ENCODE measurements at regions not wholly inside any gene's neighbourhood (a gene's known extent, or its start where the extent isn't known, plus 50 kb on each side); places are given as distances from the start of the nearest gene placed in this dataset.
A peak's percentile ranks its signal among the peaks of the same experiment; 100 is the strongest.

DNA sequence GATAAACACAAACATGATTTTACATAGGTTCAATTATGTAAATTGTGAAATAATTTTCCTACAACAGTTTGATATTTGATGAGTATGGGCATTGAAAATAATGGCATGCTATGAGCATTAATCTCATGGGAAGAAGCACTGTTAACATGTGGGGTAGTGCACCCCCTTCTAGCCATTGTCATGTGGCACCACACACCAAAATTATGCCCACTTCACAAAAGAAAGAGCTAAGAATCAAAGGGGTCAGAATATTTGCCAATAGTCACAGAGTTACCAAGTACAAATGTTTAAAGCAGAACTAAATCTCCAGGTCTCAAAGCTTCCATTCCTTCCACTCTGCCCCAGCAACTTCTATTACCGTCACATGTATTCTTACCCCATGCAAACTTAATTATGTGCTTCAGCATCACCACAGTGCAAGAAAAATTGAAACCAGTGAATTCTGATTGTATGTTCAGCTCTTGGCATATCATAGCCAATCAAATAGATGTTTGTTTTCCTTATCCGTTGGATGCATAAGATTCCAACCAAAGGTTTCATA lies 1273.8 kb downstream of the FAM181B start:
- TF ChIP-seq, protein P1, sequence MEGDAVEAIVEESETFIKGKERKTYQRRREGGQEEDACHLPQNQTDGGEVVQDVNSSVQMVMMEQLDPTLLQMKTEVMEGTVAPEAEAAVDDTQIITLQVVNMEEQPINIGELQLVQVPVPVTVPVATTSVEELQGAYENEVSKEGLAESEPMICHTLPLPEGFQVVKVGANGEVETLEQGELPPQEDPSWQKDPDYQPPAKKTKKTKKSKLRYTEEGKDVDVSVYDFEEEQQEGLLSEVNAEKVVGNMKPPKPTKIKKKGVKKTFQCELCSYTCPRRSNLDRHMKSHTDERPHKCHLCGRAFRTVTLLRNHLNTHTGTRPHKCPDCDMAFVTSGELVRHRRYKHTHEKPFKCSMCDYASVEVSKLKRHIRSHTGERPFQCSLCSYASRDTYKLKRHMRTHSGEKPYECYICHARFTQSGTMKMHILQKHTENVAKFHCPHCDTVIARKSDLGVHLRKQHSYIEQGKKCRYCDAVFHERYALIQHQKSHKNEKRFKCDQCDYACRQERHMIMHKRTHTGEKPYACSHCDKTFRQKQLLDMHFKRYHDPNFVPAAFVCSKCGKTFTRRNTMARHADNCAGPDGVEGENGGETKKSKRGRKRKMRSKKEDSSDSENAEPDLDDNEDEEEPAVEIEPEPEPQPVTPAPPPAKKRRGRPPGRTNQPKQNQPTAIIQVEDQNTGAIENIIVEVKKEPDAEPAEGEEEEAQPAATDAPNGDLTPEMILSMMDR (IDR thresholded peaks at IDR 0.05): no peak
- Mint-ChIP-seq H3K4me3 (no peak overlapping the region), H3K27me3 (ENCODE audit: low read depth, poor library complexity) (peaks cover 11% of the 10 kb centered on the region), H3K27ac (no peak overlapping the region), H3K9me3 (no peaks in the 10 kb centered on the region), H3K4me1 (no peaks in the 10 kb centered on the region), H3K36me3 (ENCODE audit: low read depth) (no peaks in the 10 kb centered on the region)
- DNase-seq: no peak

DNA sequence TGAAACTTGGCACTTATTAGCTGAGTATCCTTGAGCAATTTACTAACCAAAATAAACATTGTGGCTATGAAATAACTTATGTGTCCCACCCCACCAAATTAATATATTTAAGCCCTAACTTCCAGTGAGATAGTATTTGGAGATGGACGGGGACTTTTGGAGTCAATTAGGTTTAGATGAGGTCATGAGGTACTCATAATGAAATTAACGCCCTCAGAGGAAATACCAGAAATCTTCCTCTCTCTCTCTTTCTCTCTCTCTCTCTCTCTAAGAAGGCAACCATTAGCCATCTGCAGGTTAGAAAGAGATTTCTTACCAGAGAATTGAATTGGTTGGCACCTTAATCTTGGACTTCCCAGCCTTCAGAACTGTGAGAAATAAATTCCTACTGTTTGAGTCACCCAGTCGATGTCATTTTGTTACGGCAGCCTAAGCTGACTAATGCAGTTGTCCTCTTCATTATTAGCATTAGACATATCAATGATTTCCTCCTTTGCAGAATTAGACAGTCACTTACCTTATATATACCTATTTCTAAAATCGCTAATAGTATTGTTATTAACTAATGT lies 1284.0 kb downstream of the FAM181B start:
- Mint-ChIP-seq H3K27ac (no peak overlapping the region), H3K36me3 (ENCODE audit: low read depth) (no peaks in the 10 kb centered on the region), H3K9me3 (no peaks in the 10 kb centered on the region), H3K27me3 (ENCODE audit: low read depth, poor library complexity) (peaks cover 6% of the 10 kb centered on the region), H3K4me1 (no peaks in the 10 kb centered on the region), H3K4me3 (no peak overlapping the region)
- DNase-seq: no peak
- TF ChIP-seq, protein P1 (IDR thresholded peaks at IDR 0.05): no peak

DNA sequence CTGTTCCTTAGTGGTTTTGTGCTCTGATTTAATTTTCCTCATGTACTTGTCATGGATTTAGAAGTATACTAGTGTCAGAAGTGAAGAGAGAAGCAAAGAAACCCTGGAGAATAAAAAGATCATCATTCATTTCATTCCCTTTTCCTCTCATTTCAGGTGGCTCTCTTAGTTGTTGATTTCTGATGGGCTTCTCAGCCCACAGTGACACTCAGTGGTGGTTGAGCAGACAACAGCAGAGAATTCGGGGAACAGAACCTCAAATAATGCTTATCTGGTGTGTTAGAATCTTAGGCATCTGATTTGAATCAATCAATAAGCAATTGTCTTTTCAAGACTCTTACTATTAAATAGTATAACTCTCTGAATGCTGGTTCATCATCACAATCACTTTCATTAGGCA lies 1289.4 kb downstream of the FAM181B start:
- Mint-ChIP-seq H3K4me3 (no peak overlapping the region), H3K4me1 (no peaks in the 10 kb centered on the region), H3K27ac (no peak overlapping the region), H3K27me3 (ENCODE audit: low read depth, poor library complexity) (peaks cover 3% of the 10 kb centered on the region), H3K36me3 (ENCODE audit: low read depth) (no peaks in the 10 kb centered on the region), H3K9me3 (no peaks in the 10 kb centered on the region)
- TF ChIP-seq, protein P1 (IDR thresholded peaks at IDR 0.05): peak; percentile 21
- no peak for DNase-seq

DNA sequence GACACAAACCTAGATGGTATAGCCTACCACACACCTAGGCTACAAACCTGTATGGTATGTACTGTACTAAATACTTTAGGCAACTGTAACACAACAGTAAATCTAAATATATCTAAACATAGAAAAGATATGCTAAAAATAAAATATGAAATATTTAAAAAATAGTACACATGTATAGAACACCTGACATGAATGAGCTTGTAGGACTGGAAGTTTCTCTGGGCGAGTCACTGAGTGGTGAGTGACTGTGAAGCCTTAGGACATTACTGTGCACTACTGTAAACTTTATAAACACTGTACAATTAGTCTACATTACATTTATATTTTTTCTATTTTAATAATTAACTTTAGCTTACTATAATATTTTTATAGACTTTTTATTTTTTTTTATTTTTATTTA lies 1301.3 kb downstream of the FAM181B start:
- DNase-seq: no peak
- Mint-ChIP-seq H3K27ac (no peak overlapping the region), H3K27me3 (ENCODE audit: low read depth, poor library complexity) (no peaks in the 10 kb centered on the region), H3K4me1 (no peaks in the 10 kb centered on the region), H3K36me3 (ENCODE audit: low read depth) (no peaks in the 10 kb centered on the region), H3K4me3 (no peak overlapping the region), H3K9me3 (no peaks in the 10 kb centered on the region)
- TF ChIP-seq, protein P1 (IDR thresholded peaks at IDR 0.05): no peak

DNA sequence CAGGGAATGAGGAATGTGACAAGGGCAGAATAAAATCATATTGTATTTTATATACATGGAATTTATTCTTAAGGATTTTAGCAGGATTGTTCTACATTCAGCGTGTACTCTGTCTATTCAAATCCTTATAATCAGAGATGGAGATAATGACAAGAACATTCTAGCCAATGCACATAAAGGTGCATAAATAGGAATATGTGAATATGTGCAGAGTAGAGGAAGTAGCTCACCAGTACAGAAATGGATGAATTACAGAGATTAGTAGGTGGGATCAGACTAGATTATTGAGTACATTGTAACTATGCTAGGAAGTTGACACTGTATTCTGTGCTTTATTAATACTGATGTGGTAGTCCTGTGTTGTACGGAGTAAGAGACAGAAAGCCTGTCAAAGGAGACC lies 1308.8 kb downstream of the FAM181B start:
- TF ChIP-seq, protein P1 (IDR thresholded peaks at IDR 0.05): no peak
- no peak for DNase-seq
- Mint-ChIP-seq H3K27ac (no peak overlapping the region), H3K36me3 (ENCODE audit: low read depth) (no peaks in the 10 kb centered on the region), H3K27me3 (ENCODE audit: low read depth, poor library complexity) (no peaks in the 10 kb centered on the region), H3K4me1 (no peaks in the 10 kb centered on the region), H3K9me3 (no peaks in the 10 kb centered on the region), H3K4me3 (no peak overlapping the region)

DNA sequence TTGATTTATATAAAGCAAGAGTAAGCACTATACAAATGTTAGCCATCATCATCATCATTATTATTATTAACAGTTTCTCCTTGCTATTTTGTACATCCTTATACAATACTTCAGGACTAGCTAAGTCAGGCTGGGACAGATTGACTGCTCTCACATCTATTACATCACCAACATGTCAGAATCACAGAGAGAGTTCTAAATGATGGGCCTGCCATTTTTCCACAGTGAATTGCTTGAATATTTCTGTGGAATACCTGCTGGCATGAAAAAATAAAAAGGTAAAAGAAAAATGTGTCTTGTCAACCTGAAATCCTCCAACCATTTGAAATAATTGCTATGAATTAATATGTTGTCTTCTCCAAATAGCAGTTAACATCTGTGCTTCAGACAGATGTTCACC lies 1311.3 kb downstream of the FAM181B start:
- no peaks in the 10 kb centered on the region for H3K4me1 Mint-ChIP-seq
- no peak overlapping the region for H3K27ac Mint-ChIP-seq
- no peaks in the 10 kb centered on the region for H3K9me3 Mint-ChIP-seq
- H3K36me3 Mint-ChIP-seq (ENCODE audit: low read depth): no peaks in the 10 kb centered on the region
- H3K4me3 Mint-ChIP-seq: no peak overlapping the region
- DNase-seq: no peak
- TF ChIP-seq, protein P1 (IDR thresholded peaks at IDR 0.05): no peak
- no peaks in the 10 kb centered on the region for H3K27me3 Mint-ChIP-seq (ENCODE audit: low read depth, poor library complexity)

All from nephron progenitor cell (in vitro differentiated cells).